Osteoblast (primary cell): ENCODE measurements at regions not wholly inside any gene's neighbourhood (a gene's known extent, or its start where the extent isn't known, plus 50 kb on each side); places are given as distances from the start of the nearest gene placed in this dataset.

Experiments
- DNase-seq: peaks from one replicate; pipeline ENCODE4 v3.0.0; 2011; ENCODE audit warnings: low spot score, mixed read lengths; ENCODE audit not compliant: insufficient read length; ENCODE audit errors: missing footprints
- H2AFZ ChIP-seq: 2 replicates; pipeline ENCODE4 v1.6.0; 2011; ENCODE audit warnings: mild to moderate bottlenecking, low read length
- H3K27ac ChIP-seq: 2 replicates; pipeline ENCODE4 v1.5.1; 2011; ENCODE audit warnings: mild to moderate bottlenecking, low read depth, low read length, moderate library complexity
- H3K27me3 ChIP-seq: 2 replicates; pipeline ENCODE4 v1.6.0; 2012; ENCODE audit warnings: mild to moderate bottlenecking, control low read depth, inconsistent platforms, low read length, moderate library complexity; ENCODE audit not compliant: insufficient read depth
- H3K36me3 ChIP-seq: 2 replicates; pipeline ENCODE4 v1.5.1; 2011; ENCODE audit warnings: mild to moderate bottlenecking, low read length, control low read depth, moderate library complexity; ENCODE audit not compliant: insufficient read depth
- H3K4me1 ChIP-seq: 2 replicates; pipeline ENCODE4 v1.5.1; 2011; ENCODE audit warnings: mild to moderate bottlenecking, low read length, control low read depth, moderate library complexity; ENCODE audit not compliant: insufficient read depth
- H3K4me2 ChIP-seq: 2 replicates; pipeline ENCODE4 v1.6.0; 2011; ENCODE audit warnings: mild to moderate bottlenecking, low read length; ENCODE audit not compliant: insufficient read depth
- H3K4me3 ChIP-seq: fragments of 200-600 bp; sonication (generic); 3 replicates; pipeline ENCODE4 v1.5.1; 2012; ENCODE audit warnings: mild to moderate bottlenecking, low read length, inconsistent platforms; ENCODE audit not compliant: insufficient read depth
- H3K79me2 ChIP-seq: 2 replicates; pipeline ENCODE4 v1.6.0; 2012; ENCODE audit warnings: mild to moderate bottlenecking, low read length, control low read depth, inconsistent platforms; ENCODE audit not compliant: insufficient read depth
- H3K9me3 ChIP-seq: 2 replicates; pipeline ENCODE4 v1.5.1; 2011; ENCODE audit warnings: low read depth, low read length, control low read depth
- H4K20me1 ChIP-seq: 2 replicates; pipeline ENCODE4 v1.6.0; 2012; ENCODE audit warnings: mild to moderate bottlenecking, low read length, control low read depth; ENCODE audit not compliant: insufficient read depth
- TF ChIP-seq, protein P1 (sequence below): IDR thresholded peaks from 2 replicates; pipeline ENCODE4 v1.5.1; 2011; ENCODE audit warnings: mild to moderate bottlenecking, low read depth, low read length, moderate library complexity; ENCODE audit errors: extremely low read depth

DNA sequence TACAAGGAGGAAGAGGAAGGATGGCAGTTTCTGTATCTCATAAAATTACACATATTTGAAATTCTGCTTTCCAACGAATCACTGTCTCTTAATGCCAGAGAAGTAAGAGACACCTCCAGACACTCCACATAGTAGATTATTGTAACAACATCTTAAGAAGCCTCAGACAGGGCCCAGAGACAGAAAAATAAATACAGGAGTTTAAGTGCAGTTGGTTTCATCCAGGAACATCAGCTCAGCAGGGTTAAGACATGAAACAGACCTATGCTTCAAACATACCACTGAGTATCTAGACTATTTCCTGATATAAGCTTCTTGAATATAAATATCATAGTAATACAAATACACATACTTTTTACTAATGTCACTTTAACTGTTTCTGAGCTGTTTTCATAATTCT is 290.3 kb downstream of the ADAMTS20 start:
- peak overlapping the region; percentile 37 for H2AFZ ChIP-seq
- H3K4me2 ChIP-seq: no peak overlapping the region
- DNase-seq: peak; percentile 4

DNA sequence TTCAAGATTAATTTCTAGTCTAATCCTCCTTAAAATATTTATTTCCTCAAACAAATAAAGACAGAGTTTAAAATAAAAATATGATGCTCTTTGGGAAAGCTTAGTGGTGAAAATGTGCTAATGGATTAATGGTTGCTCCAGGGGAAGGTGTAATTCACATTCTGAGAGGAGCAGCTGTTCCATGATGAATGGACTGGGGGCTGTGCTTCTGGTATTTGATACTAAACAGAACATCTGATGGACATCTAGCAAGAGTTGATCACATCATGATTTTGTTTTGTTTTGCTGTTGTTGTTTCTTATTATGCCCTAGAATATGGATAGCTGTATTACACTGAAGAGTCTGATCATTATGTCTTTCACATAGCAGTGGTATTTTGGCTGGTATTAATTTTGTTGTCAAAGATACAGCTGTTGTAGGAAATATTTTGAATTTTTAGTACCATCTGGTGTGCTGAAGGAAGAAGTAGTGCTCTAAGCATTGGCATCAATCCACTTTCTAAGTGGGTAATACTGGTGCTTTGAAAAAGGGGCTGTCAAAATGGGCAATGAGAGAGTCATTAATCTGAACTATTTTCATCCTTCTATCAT is 296.4 kb downstream of the ADAMTS20 start:
- Histone ChIP-seq H3K4me2 (no peak overlapping the region), H3K27me3 (no peaks in the 10 kb centered on the region), H3K4me3 (no peak overlapping the region), H3K79me2 (no peaks in the 10 kb centered on the region), H3K4me1 (no peaks in the 10 kb centered on the region), H3K27ac (no peak overlapping the region), H2AFZ (no peak overlapping the region), H3K36me3 (no peaks in the 10 kb centered on the region), H3K9me3 (no peaks in the 10 kb centered on the region), H4K20me1 (no peaks in the 10 kb centered on the region)
- TF ChIP-seq, protein P1, sequence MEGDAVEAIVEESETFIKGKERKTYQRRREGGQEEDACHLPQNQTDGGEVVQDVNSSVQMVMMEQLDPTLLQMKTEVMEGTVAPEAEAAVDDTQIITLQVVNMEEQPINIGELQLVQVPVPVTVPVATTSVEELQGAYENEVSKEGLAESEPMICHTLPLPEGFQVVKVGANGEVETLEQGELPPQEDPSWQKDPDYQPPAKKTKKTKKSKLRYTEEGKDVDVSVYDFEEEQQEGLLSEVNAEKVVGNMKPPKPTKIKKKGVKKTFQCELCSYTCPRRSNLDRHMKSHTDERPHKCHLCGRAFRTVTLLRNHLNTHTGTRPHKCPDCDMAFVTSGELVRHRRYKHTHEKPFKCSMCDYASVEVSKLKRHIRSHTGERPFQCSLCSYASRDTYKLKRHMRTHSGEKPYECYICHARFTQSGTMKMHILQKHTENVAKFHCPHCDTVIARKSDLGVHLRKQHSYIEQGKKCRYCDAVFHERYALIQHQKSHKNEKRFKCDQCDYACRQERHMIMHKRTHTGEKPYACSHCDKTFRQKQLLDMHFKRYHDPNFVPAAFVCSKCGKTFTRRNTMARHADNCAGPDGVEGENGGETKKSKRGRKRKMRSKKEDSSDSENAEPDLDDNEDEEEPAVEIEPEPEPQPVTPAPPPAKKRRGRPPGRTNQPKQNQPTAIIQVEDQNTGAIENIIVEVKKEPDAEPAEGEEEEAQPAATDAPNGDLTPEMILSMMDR: no peak
- no peak for DNase-seq

More for the DNA sequence above, 290.3 kb downstream of the ADAMTS20 start:
- Histone ChIP-seq H3K79me2 (no peaks in the 10 kb centered on the region), H3K27me3 (no peaks in the 10 kb centered on the region), H3K9me3 (no peaks in the 10 kb centered on the region), H3K27ac (no peak overlapping the region), H4K20me1 (no peaks in the 10 kb centered on the region), H3K4me1 (no peaks in the 10 kb centered on the region), H3K36me3 (no peaks in the 10 kb centered on the region), H3K4me3 (no peak overlapping the region)
- TF ChIP-seq, protein P1: no peak

DNA sequence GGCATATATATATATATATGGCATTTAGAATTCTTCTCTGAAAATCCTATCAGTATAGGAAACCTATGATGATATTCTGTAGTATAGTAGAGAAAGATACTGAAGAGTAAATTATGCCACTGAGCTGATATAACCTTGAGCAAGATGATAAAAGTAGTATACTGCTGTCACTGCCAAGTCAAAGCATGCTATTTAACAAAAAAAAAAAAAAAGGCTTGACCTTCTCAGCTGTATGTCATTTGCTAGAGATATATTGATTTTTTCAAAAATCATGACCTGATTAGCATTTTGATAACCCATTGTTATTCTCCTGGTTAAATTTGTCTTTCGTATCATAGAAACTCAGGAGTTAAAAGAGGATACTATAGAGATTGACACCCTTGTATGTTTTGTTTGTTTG is 299.4 kb downstream of the ADAMTS20 start:
- no peaks in the 10 kb centered on the region for H3K36me3 ChIP-seq
- no peaks in the 10 kb centered on the region for H3K9me3 ChIP-seq
- no peak overlapping the region for H3K4me2 ChIP-seq
- H4K20me1 ChIP-seq: no peaks in the 10 kb centered on the region
- DNase-seq: no peak
- H3K4me1 ChIP-seq: no peaks in the 10 kb centered on the region
- H2AFZ ChIP-seq: no peak overlapping the region
- TF ChIP-seq, protein P1: no peak
- H3K27me3 ChIP-seq: no peaks in the 10 kb centered on the region
- H3K4me3 ChIP-seq: no peak overlapping the region
- no peak overlapping the region for H3K27ac ChIP-seq
- no peaks in the 10 kb centered on the region for H3K79me2 ChIP-seq

DNA sequence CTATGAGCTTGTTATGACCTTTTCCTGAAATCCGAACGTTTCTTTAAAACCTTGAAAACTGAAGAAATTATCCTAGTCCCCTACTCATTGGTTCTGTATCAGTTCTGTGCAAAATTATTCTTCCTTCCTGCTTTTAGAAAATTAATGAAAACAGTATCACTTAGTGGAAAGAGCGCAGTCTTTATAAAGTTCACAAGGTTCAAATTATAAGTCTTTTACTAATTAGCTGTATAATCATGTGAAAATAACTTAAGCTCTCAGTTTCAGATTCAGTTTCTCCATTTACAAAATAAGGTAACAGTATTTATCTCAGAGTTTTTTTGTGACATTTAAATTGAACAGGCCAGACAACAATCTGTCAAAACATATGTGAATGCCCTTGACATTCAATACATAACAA is 306.1 kb downstream of the ADAMTS20 start:
- Histone ChIP-seq H3K36me3 (no peaks in the 10 kb centered on the region), H3K79me2 (no peaks in the 10 kb centered on the region), H3K4me2 (no peak overlapping the region), H3K4me1 (no peaks in the 10 kb centered on the region), H4K20me1 (no peaks in the 10 kb centered on the region), H3K27me3 (no peaks in the 10 kb centered on the region), H2AFZ (no peak overlapping the region), H3K4me3 (no peak overlapping the region), H3K9me3 (no peaks in the 10 kb centered on the region), H3K27ac (no peak overlapping the region)
- DNase-seq: no peak
- TF ChIP-seq, protein P1: no peak
